OCI-LY3 (cell line): ENCODE measurements at regions not wholly inside any gene's neighbourhood (a gene's known extent, or its start where the extent isn't known, plus 50 kb on each side); places are given as distances from the start of the nearest gene placed in this dataset.

ENCODE experiments used
- H2AFZ ChIP-seq: fragments of 200-600, 300-600 bp; shearing (Covaris generic); 2 replicates; pipeline ENCODE4 v1.6.0; 2014; ENCODE audit warnings: antibody characterized with exemption, low read depth, low read length
- H3K27ac ChIP-seq: fragments of 200-600, 300-600 bp; sonication (generic); 2 replicates; pipeline ENCODE4 v1.5.1; 2014; ENCODE audit warnings: mild to moderate bottlenecking, low read length, moderate library complexity, mixed read lengths
- H3K27me3 ChIP-seq: fragments of 200-600, 300-600 bp; sonication (generic); 2 replicates; pipeline ENCODE4 v1.6.1; 2014; ENCODE audit warnings: low read depth, low read length, mixed read lengths
- H3K36me3 ChIP-seq: fragments of 200-600, 300-600 bp; sonication (generic); replicated peaks from 2 replicates; pipeline ENCODE3; 2014; ENCODE audit warnings: low read depth, low read length, mixed read lengths
- H3K4me1 ChIP-seq: fragments of 300-600, 200-600 bp; sonication (generic); 2 replicates; pipeline ENCODE4 v1.6.1; 2014; ENCODE audit warnings: low read length, mixed read lengths
- H3K4me2 ChIP-seq: fragments of 200-600, 300-600 bp; sonication (generic); 2 replicates; pipeline ENCODE4 v1.6.1; 2014; ENCODE audit warnings: low read length, mixed read lengths
- H3K4me3 ChIP-seq: fragments of 300-600, 200-600 bp; sonication (generic); 2 replicates; pipeline ENCODE4 v1.5.1; 2014; ENCODE audit warnings: antibody characterized with exemption, mild to moderate bottlenecking, low read length, moderate library complexity
- H3K79me2 ChIP-seq: fragments of 300-600, 200-600 bp; shearing (Covaris generic); 2 replicates; pipeline ENCODE4 v1.6.1; 2014; ENCODE audit warnings: mild to moderate bottlenecking, low read length, mixed read lengths
- H3K9ac ChIP-seq: fragments of 300-600, 200-600 bp; shearing (Covaris generic); 2 replicates; pipeline ENCODE4 v1.6.0; 2014; ENCODE audit warnings: mild to moderate bottlenecking, low read length, moderate library complexity
- H3K9me3 ChIP-seq: fragments of 200-600, 300-600 bp; shearing (Covaris generic); 2 replicates; pipeline ENCODE4 v1.6.1; 2014; ENCODE audit warnings: low read length, mixed read lengths; ENCODE audit not compliant: insufficient read depth
- H4K20me1 ChIP-seq: fragments of 200-600, 300-600 bp; sonication (generic); 2 replicates; pipeline ENCODE4 v1.6.1; 2016; ENCODE audit warnings: low read length, mixed read lengths; ENCODE audit not compliant: insufficient read depth
- CTCF ChIP-seq: fragments of 200-600, 300-600 bp; sonication (generic); IDR thresholded peaks from 2 replicates; pipeline ENCODE4 v1.5.1; 2014; ENCODE audit warnings: antibody characterized with exemption, low read length, low read depth
- EZH2phosphoT487 ChIP-seq: fragments of 200-600 bp; shearing (Covaris generic); IDR thresholded peaks from 2 replicates; pipeline ENCODE4 v1.6.1; 2018; ENCODE audit warnings: antibody characterized with exemption, mixed run types, low read depth

GRCh38 chr1:181175955-181176354, 87.5 kb downstream of the IER5 start:
- TF ChIP-seq CTCF: no peak
- Histone ChIP-seq H2AFZ (no peak overlapping the region), H3K4me1 (no peaks in the 10 kb centered on the region), H3K36me3 (no peaks in the 10 kb centered on the region), H3K9ac (no peak overlapping the region), H3K27ac (no peak overlapping the region), H3K27me3 (no peaks in the 10 kb centered on the region), H3K9me3 (peaks cover 18% of the 10 kb centered on the region), H3K79me2 (no peaks in the 10 kb centered on the region), H3K4me2 (no peak overlapping the region), H4K20me1 (no peaks in the 10 kb centered on the region), H3K4me3 (no peak overlapping the region)

GRCh38 chr1:181178241-181178879, 89.9 kb downstream of the IER5 start:
- Histone ChIP-seq H3K27ac (no peak overlapping the region), H3K4me2 (no peak overlapping the region), H3K4me1 (no peaks in the 10 kb centered on the region), H3K9me3 (peaks cover under 1% of the 10 kb centered on the region), H3K4me3 (no peak overlapping the region), H3K27me3 (0 out of 2 replicates have a peak, but pooled peaks cover 7% of the 10 kb centered on the region), H2AFZ (no peak overlapping the region), H4K20me1 (no peaks in the 10 kb centered on the region), H3K9ac (no peak overlapping the region), H3K36me3 (no peaks in the 10 kb centered on the region), H3K79me2 (no peaks in the 10 kb centered on the region)
- no peak for TF ChIP-seq CTCF
- TF ChIP-seq EZH2phosphoT487: no peak

- Histone ChIP-seq H3K4me2 (no peak overlapping the region), H4K20me1 (no peaks in the 10 kb centered on the region), H3K9me3 (no peaks in the 10 kb centered on the region), H3K4me1 (no peaks in the 10 kb centered on the region), H2AFZ (no peak overlapping the region), H3K79me2 (no peaks in the 10 kb centered on the region), H3K27ac (no peak overlapping the region), H3K4me3 (no peak overlapping the region), H3K27me3 (peaks cover 13% of the 10 kb centered on the region; the same call in 1 of the 2 replicates), H3K9ac (no peak overlapping the region), H3K36me3 (no peaks in the 10 kb centered on the region)
- TF ChIP-seq CTCF: no peak
- TF ChIP-seq EZH2phosphoT487: no peak
These were observed 90.9 kb downstream of the IER5 start for GRCh38 chr1:181179279-181179986.

- Histone ChIP-seq H3K9ac (no peak overlapping the region), H3K79me2 (no peaks in the 10 kb centered on the region), H2AFZ (no peak overlapping the region), H3K27ac (no peak overlapping the region), H3K9me3 (no peaks in the 10 kb centered on the region), H3K27me3 (peaks cover 18% of the 10 kb centered on the region; the same call in 1 of the 2 replicates), H3K36me3 (no peaks in the 10 kb centered on the region), H4K20me1 (no peaks in the 10 kb centered on the region), H3K4me3 (no peak overlapping the region), H3K4me1 (no peaks in the 10 kb centered on the region), H3K4me2 (no peak overlapping the region)
- TF ChIP-seq EZH2phosphoT487: no peak
- no peak for TF ChIP-seq CTCF
These were observed 91.5 kb downstream of the IER5 start for GRCh38 chr1:181179987-181180365.
